ENCODE measurements at regions not wholly inside any gene's neighbourhood (a gene's known extent, or its start where the extent isn't known, plus 50 kb on each side); places are given as distances from the start of the nearest gene placed in this dataset.
A peak's percentile ranks its signal among the peaks of the same experiment; 100 is the strongest.
"Not testable (repeated sequence)": the region's sequence is repeated elsewhere in the genome, so short reads cannot be mapped to it uniquely, and the experiment has no call there.

- peak; percentile 26 for DNase-seq
These were observed 51.8 kb upstream of the AGR3 start for GRCh38 chr7:16933296-16934279.

- DNase-seq: peak; percentile 44
These were observed 53.0 kb upstream of the AGR3 start for GRCh38 chr7:16934722-16935340.

- no peak for DNase-seq
These were observed 53.6 kb upstream of the AGR3 start for GRCh38 chr7:16935341-16935735.

- DNase-seq: no peak
These were observed 55.0 kb upstream of the AGR3 start for GRCh38 chr7:16936626-16937422.

GRCh38 chr7:16939161-16939560, 57.4 kb upstream of the AGR3 start:
- no peak for DNase-seq

GRCh38 chr7:16940776-16941175, 59.0 kb upstream of the AGR3 start:
- no peak for DNase-seq

GRCh38 chr7:16942929-16943509, 61.2 kb upstream of the AGR3 start:
- DNase-seq: no peak

GRCh38 chr7:16944936-16945335, 63.2 kb upstream of the AGR3 start:
- DNase-seq: no peak

- no peak for DNase-seq
These were observed 63.6 kb upstream of the AGR3 start for GRCh38 chr7:16945372-16945771.

- DNase-seq: not testable (repeated sequence)
These were observed 66.3 kb upstream of the AGR3 start for GRCh38 chr7:16948110-16948509.

- no peak for DNase-seq
These were observed 69.8 kb upstream of the AGR3 start for GRCh38 chr7:16951483-16952080.

- DNase-seq: no peak
These were observed 72.5 kb upstream of the AGR3 start for GRCh38 chr7:16954321-16954720.

GRCh38 chr7:16958724-16959123, 76.9 kb upstream of the AGR3 start:
- DNase-seq: no peak

GRCh38 chr7:16960337-16960965, 78.7 kb upstream of the AGR3 start:
- no peak for DNase-seq

- no peak for DNase-seq
These were observed 79.9 kb upstream of the AGR3 start for GRCh38 chr7:16961641-16962040.

- DNase-seq: no peak
These were observed 81.3 kb upstream of the AGR3 start for GRCh38 chr7:16963044-16963443.

GRCh38 chr7:16965697-16966096, 83.9 kb upstream of the AGR3 start:
- not testable (repeated sequence) for DNase-seq

GRCh38 chr7:16967300-16967811, 85.6 kb upstream of the AGR3 start:
- DNase-seq: no peak

- DNase-seq: no peak
These were observed 89.1 kb upstream of the AGR3 start for GRCh38 chr7:16970732-16971482.

- no peak for DNase-seq
These were observed 93.9 kb upstream of the AGR3 start for GRCh38 chr7:16975712-16976111.
